ENCODE measurements at regions not wholly inside any gene's neighbourhood (a gene's known extent, or its start where the extent isn't known, plus 50 kb on each side); places are given as distances from the start of the nearest gene placed in this dataset.
A peak's percentile ranks its signal among the peaks of the same experiment; 100 is the strongest.

- no peak overlapping the region for H3K4me2 ChIP-seq (ENCODE audit: low read length)
- Mint-ChIP-seq H3K9me3 (ENCODE audit: unreplicated experiment) (peaks cover 7% of the 10 kb centered on the region), H3K27ac (ENCODE audit: unreplicated experiment) (no peak overlapping the region), H3K4me1 (ENCODE audit: low read depth, unreplicated experiment) (peaks cover 4% of the 10 kb centered on the region), H3K4me3 (ENCODE audit: unreplicated experiment) (no peak overlapping the region), H3K36me3 (ENCODE audit: low read depth, unreplicated experiment) (no peaks in the 10 kb centered on the region), H3K27me3 (ENCODE audit: low read depth, unreplicated experiment) (no peaks in the 10 kb centered on the region)
- no peaks in the 10 kb centered on the region for H4K20me1 ChIP-seq (ENCODE audit: insufficient read depth, low read length)
- H3K27ac ChIP-seq (ENCODE audit: low read depth, low read length) = no peak overlapping the region
- TF ChIP-seq, protein P1, sequence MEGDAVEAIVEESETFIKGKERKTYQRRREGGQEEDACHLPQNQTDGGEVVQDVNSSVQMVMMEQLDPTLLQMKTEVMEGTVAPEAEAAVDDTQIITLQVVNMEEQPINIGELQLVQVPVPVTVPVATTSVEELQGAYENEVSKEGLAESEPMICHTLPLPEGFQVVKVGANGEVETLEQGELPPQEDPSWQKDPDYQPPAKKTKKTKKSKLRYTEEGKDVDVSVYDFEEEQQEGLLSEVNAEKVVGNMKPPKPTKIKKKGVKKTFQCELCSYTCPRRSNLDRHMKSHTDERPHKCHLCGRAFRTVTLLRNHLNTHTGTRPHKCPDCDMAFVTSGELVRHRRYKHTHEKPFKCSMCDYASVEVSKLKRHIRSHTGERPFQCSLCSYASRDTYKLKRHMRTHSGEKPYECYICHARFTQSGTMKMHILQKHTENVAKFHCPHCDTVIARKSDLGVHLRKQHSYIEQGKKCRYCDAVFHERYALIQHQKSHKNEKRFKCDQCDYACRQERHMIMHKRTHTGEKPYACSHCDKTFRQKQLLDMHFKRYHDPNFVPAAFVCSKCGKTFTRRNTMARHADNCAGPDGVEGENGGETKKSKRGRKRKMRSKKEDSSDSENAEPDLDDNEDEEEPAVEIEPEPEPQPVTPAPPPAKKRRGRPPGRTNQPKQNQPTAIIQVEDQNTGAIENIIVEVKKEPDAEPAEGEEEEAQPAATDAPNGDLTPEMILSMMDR (IDR thresholded peaks at IDR 0.05; ENCODE audit: insufficient read depth, low read depth, low read length) = no peak
- TF ChIP-seq EZH2 (IDR thresholded peaks at IDR 0.05; ENCODE audit: insufficient read depth, low read length) = no peak
- DNase-seq (ENCODE audit: low read depth) (no peak), FAIRE-seq (no peak)
- no peaks in the 10 kb centered on the region for H3K79me2 ChIP-seq (ENCODE audit: insufficient read depth, low read length)
- H2AFZ ChIP-seq (ENCODE audit: low read depth, low read length) = no peak overlapping the region
- H3K36me3 ChIP-seq (ENCODE audit: insufficient read depth, low read length) = no peaks in the 10 kb centered on the region
- no peak overlapping the region for H3K9ac ChIP-seq (ENCODE audit: low read length)
- H3K9me3 ChIP-seq (ENCODE audit: insufficient read depth, low read depth, low read length) = no peaks in the 10 kb centered on the region
- no peak overlapping the region for H3K4me3 ChIP-seq (ENCODE audit: insufficient read depth, low read depth, low read length)
- H3K27me3 ChIP-seq (ENCODE audit: insufficient read depth, low read length) = no peaks in the 10 kb centered on the region
- no peaks in the 10 kb centered on the region for H3K4me1 ChIP-seq (ENCODE audit: insufficient read depth, low read length)
Measured at GRCh38 chr4:66094070-66094469, 423.8 kb upstream of the EPHA5 start.

GRCh38 chr4:66091786-66092185 is 421.5 kb upstream of the EPHA5 start:
- peak; percentile 2 for DNase-seq (ENCODE audit: low read depth)
- Mint-ChIP-seq H3K27me3 (ENCODE audit: low read depth, unreplicated experiment) (no peaks in the 10 kb centered on the region), H3K36me3 (ENCODE audit: low read depth, unreplicated experiment) (no peaks in the 10 kb centered on the region), H3K4me3 (ENCODE audit: unreplicated experiment) (no peak overlapping the region), H3K9me3 (ENCODE audit: unreplicated experiment) (peaks cover 12% of the 10 kb centered on the region), H3K4me1 (ENCODE audit: low read depth, unreplicated experiment) (peaks cover 4% of the 10 kb centered on the region), H3K27ac (ENCODE audit: unreplicated experiment) (no peak overlapping the region)
- no peaks in the 10 kb centered on the region for H3K27me3 ChIP-seq (ENCODE audit: insufficient read depth, low read length)
- H2AFZ ChIP-seq (ENCODE audit: low read depth, low read length) = no peak overlapping the region
- H3K9ac ChIP-seq (ENCODE audit: low read length) = no peak overlapping the region
- no peaks in the 10 kb centered on the region for H3K79me2 ChIP-seq (ENCODE audit: insufficient read depth, low read length)
- FAIRE-seq = no peak
- no peaks in the 10 kb centered on the region for H3K9me3 ChIP-seq (ENCODE audit: insufficient read depth, low read depth, low read length)
- TF ChIP-seq, protein P1 (IDR thresholded peaks at IDR 0.05; ENCODE audit: insufficient read depth, low read depth, low read length) = no peak
- TF ChIP-seq EZH2 (IDR thresholded peaks at IDR 0.05; ENCODE audit: insufficient read depth, low read length) = no peak
- H3K36me3 ChIP-seq (ENCODE audit: insufficient read depth, low read length) = no peaks in the 10 kb centered on the region
- no peak overlapping the region for H3K27ac ChIP-seq (ENCODE audit: low read depth, low read length)
- no peak overlapping the region for H3K4me2 ChIP-seq (ENCODE audit: low read length)
- H3K4me1 ChIP-seq (ENCODE audit: insufficient read depth, low read length) = no peaks in the 10 kb centered on the region
- no peak overlapping the region for H3K4me3 ChIP-seq (ENCODE audit: insufficient read depth, low read depth, low read length)
- no peaks in the 10 kb centered on the region for H4K20me1 ChIP-seq (ENCODE audit: insufficient read depth, low read length)

- Histone ChIP-seq H3K36me3 (ENCODE audit: insufficient read depth, low read length) (no peaks in the 10 kb centered on the region), H3K4me1 (ENCODE audit: insufficient read depth, low read length) (no peaks in the 10 kb centered on the region), H3K9ac (ENCODE audit: low read length) (no peak overlapping the region), H2AFZ (ENCODE audit: low read depth, low read length) (no peak overlapping the region), H3K4me3 (ENCODE audit: insufficient read depth, low read depth, low read length) (no peak overlapping the region), H3K27me3 (ENCODE audit: insufficient read depth, low read length) (no peaks in the 10 kb centered on the region), H3K79me2 (ENCODE audit: insufficient read depth, low read length) (no peaks in the 10 kb centered on the region), H3K4me2 (ENCODE audit: low read length) (no peak overlapping the region), H3K27ac (ENCODE audit: low read depth, low read length) (no peak overlapping the region), H3K9me3 (ENCODE audit: insufficient read depth, low read depth, low read length) (no peaks in the 10 kb centered on the region), H4K20me1 (ENCODE audit: insufficient read depth, low read length) (no peaks in the 10 kb centered on the region)
- FAIRE-seq (no peak), DNase-seq (ENCODE audit: low read depth) (no peak)
- Mint-ChIP-seq H3K27ac (ENCODE audit: unreplicated experiment) (no peak overlapping the region), H3K36me3 (ENCODE audit: low read depth, unreplicated experiment) (no peaks in the 10 kb centered on the region), H3K9me3 (ENCODE audit: unreplicated experiment) (no peaks in the 10 kb centered on the region), H3K4me1 (ENCODE audit: low read depth, unreplicated experiment) (no peaks in the 10 kb centered on the region), H3K4me3 (ENCODE audit: unreplicated experiment) (no peak overlapping the region), H3K27me3 (ENCODE audit: low read depth, unreplicated experiment) (no peaks in the 10 kb centered on the region)
- TF ChIP-seq, protein P1 (IDR thresholded peaks at IDR 0.05; ENCODE audit: insufficient read depth, low read depth, low read length) = no peak
- no peak for TF ChIP-seq EZH2 (IDR thresholded peaks at IDR 0.05; ENCODE audit: insufficient read depth, low read length)
Measured at GRCh38 chr4:66073961-66074360, 403.7 kb upstream of the EPHA5 start.

All from astrocyte (in vitro differentiated cells and primary cell).